Liver (tissue), 8 donors: ENCODE measurements at regions not wholly inside any gene's neighbourhood (a gene's known extent, or its start where the extent isn't known, plus 50 kb on each side); places are given as distances from the start of the nearest gene placed in this dataset.

Experiments used
- DNase-seq: peaks from one replicate; pipeline ENCODE4 v3.0.0-alpha.2; 2017; ENCODE audit warnings: low spot score
- H3K27ac ChIP-seq, 2 donors: one replicate each; pipeline ENCODE4 v1.7.0; 2013; ENCODE audit warnings: inconsistent platforms in 2 of 2, low read length in 2 of 2, control low read depth in 1 of 2, low read depth in 1 of 2, mild to moderate bottlenecking in 1 of 2
- H3K27me3 ChIP-seq, 4 donors: one replicate each; pipeline versions ENCODE4 v1.6.1 to v1.7.0; 2013; ENCODE audit warnings: low read length in 3 of 4, inconsistent platforms in 1 of 4, mild to moderate bottlenecking in 1 of 4, moderate library complexity in 1 of 4; ENCODE audit not compliant: control insufficient read depth in 4 of 4, insufficient read depth in 4 of 4
- H3K36me3 ChIP-seq, 4 donors: one replicate each; pipeline versions ENCODE4 v1.6.1 to v1.7.0; 2013; ENCODE audit warnings: low read length in 3 of 4, mild to moderate bottlenecking in 3 of 4, low read depth in 1 of 4, moderate library complexity in 1 of 4; ENCODE audit not compliant: control insufficient read depth in 4 of 4, insufficient read depth in 3 of 4
- H3K4me1 ChIP-seq, 4 donors: one replicate each; pipeline versions ENCODE4 v1.6.1 to v1.7.0; 2013; ENCODE audit warnings: low read length in 3 of 4, mild to moderate bottlenecking in 3 of 4, moderate library complexity in 1 of 4; ENCODE audit not compliant: control insufficient read depth in 4 of 4, insufficient read depth in 4 of 4
- H3K4me3 ChIP-seq, 3 donors: one replicate each; pipeline versions ENCODE4 v1.6.1 to v1.7.0; 2013; ENCODE audit warnings: low read length in 3 of 3, control low read depth in 1 of 3, low read depth in 1 of 3, mild to moderate bottlenecking in 1 of 3
- H3K9ac ChIP-seq, 2 donors: one replicate each; pipeline ENCODE4 v1.7.0; 2013; ENCODE audit warnings: low read length in 2 of 2, mild to moderate bottlenecking in 2 of 2, moderate library complexity in 2 of 2, control low read depth in 1 of 2, low read depth in 1 of 2
- H3K9me3 ChIP-seq, 4 donors: one replicate each; pipeline versions ENCODE4 v1.6.1 to v1.7.0; 2013; ENCODE audit warnings: low read length in 3 of 4; ENCODE audit not compliant: control insufficient read depth in 4 of 4
- ATF3 ChIP-seq: IDR thresholded peaks from 2 replicates; pipeline ENCODE4 v1.6.1; 2016; ENCODE audit warnings: antibody characterized with exemption
- CTCF ChIP-seq: fragments of 150-350 bp; IDR thresholded peaks from 2 replicates; pipeline ENCODE4 v1.5.1; 2017; ENCODE audit warnings: improper control_type of control experiment, low read depth, low read length; ENCODE audit not compliant: missing input control
- EGR1 ChIP-seq, 2 donors: IDR thresholded peaks; 2 replicates each; pipeline ENCODE4 v1.6.1; 2016 to 2018; ENCODE audit warnings: antibody characterized with exemption in 2 of 2, low read depth in 2 of 2
- FOXA1 ChIP-seq: IDR thresholded peaks from 2 replicates; pipeline ENCODE4 v1.6.1; 2016; ENCODE audit warnings: antibody characterized with exemption
- FOXA2 ChIP-seq: IDR thresholded peaks from 2 replicates; pipeline ENCODE4 v1.6.1; 2016; ENCODE audit warnings: antibody characterized with exemption
- GABPA ChIP-seq, 2 donors: IDR thresholded peaks in 1 of 2; conservative IDR thresholded peaks in 1 of 2; 2 replicates each; pipeline ENCODE4 v1.6.1; 2016; ENCODE audit warnings: antibody characterized with exemption in 2 of 2, mild to moderate bottlenecking in 1 of 2, moderate library complexity in 1 of 2
- HNF4A ChIP-seq, 2 donors: conservative IDR thresholded peaks; 2 replicates each; pipeline ENCODE4 v1.6.1; 2016; ENCODE audit warnings: antibody characterized with exemption in 2 of 2, mild to moderate bottlenecking in 2 of 2
- HNF4G ChIP-seq: IDR thresholded peaks from 2 replicates; pipeline ENCODE4 v1.6.1; 2016; ENCODE audit warnings: antibody characterized with exemption
- JUND ChIP-seq, 2 donors: IDR thresholded peaks; 2 replicates each; pipeline ENCODE4 v1.6.1; 2016; ENCODE audit warnings: antibody characterized with exemption in 2 of 2
- MAX ChIP-seq: IDR thresholded peaks from 2 replicates; pipeline ENCODE4 v1.6.1; 2016; ENCODE audit warnings: antibody characterized with exemption
- NR2F2 ChIP-seq: IDR thresholded peaks from 2 replicates; pipeline ENCODE4 v1.6.1; 2016; ENCODE audit warnings: antibody characterized with exemption
- RAD21 ChIP-seq, 2 donors: IDR thresholded peaks; 2 replicates each; pipeline ENCODE4 v1.6.1; 2016; ENCODE audit warnings: antibody characterized with exemption in 2 of 2, mild to moderate bottlenecking in 2 of 2
- REST ChIP-seq: IDR thresholded peaks from 2 replicates; pipeline ENCODE4 v1.6.1; 2016; ENCODE audit warnings: antibody characterized with exemption, mild to moderate bottlenecking
- RXRA ChIP-seq, 2 donors: IDR thresholded peaks; 2 replicates each; pipeline ENCODE4 v1.6.1; 2017 to 2018; ENCODE audit warnings: antibody characterized with exemption in 2 of 2, mild to moderate bottlenecking in 1 of 2
- SP1 ChIP-seq: IDR thresholded peaks from 2 replicates; pipeline ENCODE4 v1.6.1; 2018; ENCODE audit warnings: antibody characterized with exemption, mild to moderate bottlenecking
- TAF1 ChIP-seq: conservative IDR thresholded peaks from 2 replicates; pipeline ENCODE4 v1.6.1; 2016; ENCODE audit warnings: antibody characterized with exemption, mild to moderate bottlenecking
- YY1 ChIP-seq: IDR thresholded peaks from 2 replicates; pipeline ENCODE4 v1.6.1; 2016; ENCODE audit warnings: antibody characterized with exemption, mild to moderate bottlenecking
- ZBTB33 ChIP-seq: IDR thresholded peaks from 2 replicates; pipeline ENCODE4 v1.6.1; 2016; ENCODE audit warnings: antibody characterized with exemption
- WGBS: extraction: QIAGEN DNeasy Blood & Tissue Kit; methylation state at CpG from one replicate; pipeline ENCODE4 v1.1.7; 2013; 5-methylcytosine and 5-hydroxymethylcytosine counted together
- donor health status: healthy.
- donor health status: healthy.
- donor health status: healthy.
- donor health status: healthy.
- donor health status: healthy.

GRCh38 chr2:66281980-66282379, 152.9 kb upstream of the MEIS1 start (continued):
- TF ChIP-seq ATF3, result no peak
- no peak for TF ChIP-seq RXRA (IDR thresholded peaks at IDR 0.05)
- no peak for TF ChIP-seq CTCF

- H3K36me3 ChIP-seq, result no peaks in the 10 kb centered on the region
- no peak for TF ChIP-seq JUND (IDR thresholded peaks at IDR 0.05)
- no peak for TF ChIP-seq MAX
- no peak for TF ChIP-seq SP1
- TF ChIP-seq NR2F2, result no peak
- no peak for TF ChIP-seq HNF4A (conservative IDR thresholded peaks at IDR 0.05)
- TF ChIP-seq REST, result no peak
- TF ChIP-seq ZBTB33, result no peak
- no peak for TF ChIP-seq HNF4G
- no peak for TF ChIP-seq RAD21 (IDR thresholded peaks at IDR 0.05)
- no peak for TF ChIP-seq YY1
- TF ChIP-seq FOXA1, result no peak
- TF ChIP-seq GABPA (IDR thresholded peaks at IDR 0.05 in 1 of 2, conservative IDR thresholded peaks at IDR 0.05 in 1 of 2), result no peak
- no peak for TF ChIP-seq EGR1 (IDR thresholded peaks at IDR 0.05; ENCODE audit: low read depth in 2 of 2)
- TF ChIP-seq RXRA (IDR thresholded peaks at IDR 0.05), result no peak
- TF ChIP-seq ATF3, result no peak
- TF ChIP-seq FOXA2, result no peak
- no peak for TF ChIP-seq TAF1
- H3K9me3 ChIP-seq, result no peaks in the 10 kb centered on the region
- no peaks in the 10 kb centered on the region for H3K4me1 ChIP-seq
- DNase-seq, result no peak
- no peak overlapping the region for H3K4me3 ChIP-seq
- 83% methylated on average over 6 of the region's 6 CpGs for WGBS
- H3K27me3 ChIP-seq, result peaks cover 0 to 4% (median 0%) of the 10 kb centered on the region in 4 donors
- no peak overlapping the region for H3K9ac ChIP-seq
- no peak overlapping the region for H3K27ac ChIP-seq
Measured at GRCh38 chr2:66279024-66279423, 155.9 kb upstream of the MEIS1 start.
